OCI-LY7 (cell line): ENCODE measurements at regions not wholly inside any gene's neighbourhood (a gene's known extent, or its start where the extent isn't known, plus 50 kb on each side); places are given as distances from the start of the nearest gene placed in this dataset.

Experiments
- BruUV-seq: library from RNA; stranded (reverse); fragments of 400-500 nt; replicated peaks from 2 replicates; lab custom pipeline; 2021; lab: Mats Ljungman, UMichigan
- CTCF ChIA-PET: fragments of 300-600 bp; sonication (Branson Sonifier 250); formaldehyde crosslinking; loops from one replicate; lab custom pipeline; 2022; ENCODE audit warnings: antibody characterized with exemption; ENCODE audit not compliant: unreplicated experiment; lab: Charles Lee
- POLR2A ChIA-PET: fragments of 300-600 bp; sonication (Branson Sonifier 250); formaldehyde crosslinking; loops from one replicate; lab custom pipeline; 2022; ENCODE audit warnings: antibody characterized with exemption; lab: Charles Lee
- DNase-seq: peaks from one replicate; pipeline ENCODE4 v3.0.0-alpha.2; 2015; ENCODE audit warnings: low spot score
- H2AFZ ChIP-seq: fragments of 200-600 bp; sonication (generic), shearing (Covaris generic); 2 replicates; pipeline ENCODE4 v1.6.1; 2014; ENCODE audit warnings: mild to moderate bottlenecking, antibody characterized with exemption, low read length, moderate library complexity
- H3K27ac ChIP-seq: fragments of 200-600 bp; sonication (generic); 2 replicates; pipeline ENCODE4 v1.5.1; 2014; ENCODE audit warnings: mixed run types, low read depth, mild to moderate bottlenecking, moderate library complexity, low read length, inconsistent platforms; ENCODE audit not compliant: poor library complexity, severe bottlenecking
- H3K36me3 ChIP-seq: fragments of 200-600 bp; sonication (generic); 2 replicates; pipeline ENCODE4 v1.6.1; 2014; ENCODE audit warnings: mild to moderate bottlenecking, antibody characterized with exemption, low read length, moderate library complexity, mixed read lengths; ENCODE audit not compliant: insufficient read depth
- H3K4me1 ChIP-seq: fragments of 200-600 bp; sonication (generic); 2 replicates; pipeline ENCODE4 v1.5.1; 2014; ENCODE audit warnings: mild to moderate bottlenecking, low read length; ENCODE audit not compliant: insufficient read depth, poor library complexity, severe bottlenecking
- H3K4me2 ChIP-seq: fragments of 200-600 bp; sonication (generic); 2 replicates; pipeline ENCODE4 v1.6.1; 2014; ENCODE audit warnings: mild to moderate bottlenecking, low read length
- H3K4me3 ChIP-seq: fragments of 200-600 bp; sonication (generic); 2 replicates; pipeline ENCODE4 v1.5.1; 2014; ENCODE audit warnings: mild to moderate bottlenecking, low read depth, low read length; ENCODE audit not compliant: poor library complexity, severe bottlenecking
- H3K79me2 ChIP-seq: fragments of 200-600 bp; sonication (generic); 2 replicates; pipeline ENCODE4 v1.6.1; 2016; ENCODE audit warnings: low read depth, mild to moderate bottlenecking, low read length, moderate library complexity, mixed read lengths; ENCODE audit not compliant: insufficient read depth
- H3K9me2 ChIP-seq: fragments of 200-600 bp; sonication (generic); 2 replicates; pipeline ENCODE4 v1.6.1; 2016; ENCODE audit warnings: mild to moderate bottlenecking, low read length, mixed read lengths; ENCODE audit not compliant: insufficient read depth
- H3K9me3 ChIP-seq: fragments of 200-600 bp; sonication (generic); 2 replicates; pipeline ENCODE4 v1.6.1; 2014; ENCODE audit warnings: mild to moderate bottlenecking, mixed run types, low read length, mixed read lengths
- H4K20me1 ChIP-seq: fragments of 200-600 bp; sonication (generic); 2 replicates; pipeline ENCODE4 v1.6.1; 2014; ENCODE audit warnings: mild to moderate bottlenecking, antibody characterized with exemption, low read length, moderate library complexity, mixed read lengths; ENCODE audit not compliant: insufficient read depth
- EZH2phosphoT487 ChIP-seq: fragments of 200-600 bp; sonication (generic); IDR thresholded peaks from 2 replicates; pipeline ENCODE4 v1.6.1; 2018; ENCODE audit warnings: low read depth, borderline replicate concordance, mild to moderate bottlenecking, mixed run types, antibody characterized with exemption, low read length, moderate library complexity, mixed read lengths
- intact Hi-C: fragments of 100-400 bp; cut with micrococcal nuclease; formaldehyde crosslinking; loops from one replicate; pipeline ENCODE4 v1.10.0; 2022; ENCODE audit not compliant: unreplicated experiment
- TF ChIP-seq, protein P1 (sequence below): fragments of 200-600 bp; sonication (generic); conservative IDR thresholded peaks from 2 replicates; pipeline ENCODE4 v1.5.1; 2014; ENCODE audit warnings: mild to moderate bottlenecking, antibody characterized with exemption, low read length, moderate library complexity, mixed read lengths

DNA sequence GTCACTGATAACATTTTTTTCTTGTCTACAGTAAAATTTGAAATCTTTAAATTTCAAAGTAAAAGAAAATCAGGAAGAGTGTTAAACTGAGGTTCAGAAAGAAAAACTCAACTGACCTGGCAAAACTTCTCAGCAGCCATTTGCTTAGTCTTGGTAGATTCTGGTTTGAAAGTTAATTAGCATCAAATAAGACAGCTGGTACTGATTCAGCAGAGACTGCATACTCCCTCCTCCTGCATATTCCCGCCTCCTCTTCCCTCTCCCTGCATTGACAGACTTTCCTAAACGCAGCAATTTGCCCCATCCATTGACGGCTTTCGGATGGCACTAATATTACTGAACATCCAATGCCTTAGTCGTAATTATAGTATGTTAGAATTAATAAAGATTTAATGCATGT is 520.8 kb downstream of the FLRT2 start:
- Histone ChIP-seq H4K20me1 (no peaks in the 10 kb centered on the region), H2AFZ (no peak overlapping the region), H3K4me3 (no peak overlapping the region), H3K9me3 (no peaks in the 10 kb centered on the region), H3K27ac (no peak overlapping the region), H3K36me3 (no peaks in the 10 kb centered on the region), H3K9me2 (no peaks in the 10 kb centered on the region), H3K79me2 (no peaks in the 10 kb centered on the region), H3K4me1 (no peaks in the 10 kb centered on the region), H3K4me2 (no peak overlapping the region)
- ChIA-PET CTCF (no interaction called here), POLR2A (no interaction called here)
- BruUV-seq = no TSS peak
- DNase-seq = no peak
- no peak for TF ChIP-seq EZH2phosphoT487
- TF ChIP-seq, protein P1, sequence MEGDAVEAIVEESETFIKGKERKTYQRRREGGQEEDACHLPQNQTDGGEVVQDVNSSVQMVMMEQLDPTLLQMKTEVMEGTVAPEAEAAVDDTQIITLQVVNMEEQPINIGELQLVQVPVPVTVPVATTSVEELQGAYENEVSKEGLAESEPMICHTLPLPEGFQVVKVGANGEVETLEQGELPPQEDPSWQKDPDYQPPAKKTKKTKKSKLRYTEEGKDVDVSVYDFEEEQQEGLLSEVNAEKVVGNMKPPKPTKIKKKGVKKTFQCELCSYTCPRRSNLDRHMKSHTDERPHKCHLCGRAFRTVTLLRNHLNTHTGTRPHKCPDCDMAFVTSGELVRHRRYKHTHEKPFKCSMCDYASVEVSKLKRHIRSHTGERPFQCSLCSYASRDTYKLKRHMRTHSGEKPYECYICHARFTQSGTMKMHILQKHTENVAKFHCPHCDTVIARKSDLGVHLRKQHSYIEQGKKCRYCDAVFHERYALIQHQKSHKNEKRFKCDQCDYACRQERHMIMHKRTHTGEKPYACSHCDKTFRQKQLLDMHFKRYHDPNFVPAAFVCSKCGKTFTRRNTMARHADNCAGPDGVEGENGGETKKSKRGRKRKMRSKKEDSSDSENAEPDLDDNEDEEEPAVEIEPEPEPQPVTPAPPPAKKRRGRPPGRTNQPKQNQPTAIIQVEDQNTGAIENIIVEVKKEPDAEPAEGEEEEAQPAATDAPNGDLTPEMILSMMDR = no peak
- intact Hi-C loops = no loop called here

DNA sequence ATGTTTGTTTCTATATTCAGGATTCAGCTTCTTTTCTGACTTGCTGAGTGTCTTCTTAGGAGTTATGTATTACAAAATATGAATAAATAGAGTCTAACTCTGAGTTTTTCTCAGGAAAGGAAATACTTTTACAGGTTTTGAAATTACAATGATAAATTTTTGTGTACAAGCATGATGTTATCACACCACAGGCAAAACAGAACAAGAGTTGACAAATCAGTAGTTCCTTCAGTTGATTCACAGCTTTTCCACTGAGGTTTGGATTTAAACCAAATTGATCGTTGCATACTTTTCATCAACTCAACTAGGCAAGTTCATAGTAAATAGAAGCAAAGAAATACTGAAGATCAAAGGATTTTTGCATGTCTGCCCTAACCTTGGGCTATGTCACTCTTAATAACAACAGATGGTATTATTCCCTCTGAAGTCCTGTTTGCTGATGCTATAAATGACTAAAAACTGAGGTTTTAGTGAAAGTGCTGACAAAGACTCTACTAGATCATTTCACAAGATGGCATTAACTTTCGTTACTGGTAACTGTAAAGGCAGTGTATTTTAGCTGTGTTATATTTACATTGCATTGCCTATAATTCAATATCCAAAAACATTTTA is 520.2 kb downstream of the FLRT2 start:
- no peak overlapping the region for H3K27ac ChIP-seq
- no peak overlapping the region for H3K4me3 ChIP-seq
- ChIA-PET POLR2A (no interaction called here), CTCF (interaction anchor here (1.1 kb wide), 1 partner anchor 14 kb away, joined by 3 read pairs; no protein-coding TSS in a partner anchor)
- H3K9me3 ChIP-seq = no peaks in the 10 kb centered on the region
- no peaks in the 10 kb centered on the region for H3K79me2 ChIP-seq
- no peak for TF ChIP-seq EZH2phosphoT487
- TF ChIP-seq, protein P1 = no peak
- no peaks in the 10 kb centered on the region for H3K4me1 ChIP-seq
- no peaks in the 10 kb centered on the region for H3K9me2 ChIP-seq
- no peak overlapping the region for H3K4me2 ChIP-seq
- no peak overlapping the region for H2AFZ ChIP-seq
- no peaks in the 10 kb centered on the region for H3K36me3 ChIP-seq
- no peaks in the 10 kb centered on the region for H4K20me1 ChIP-seq
- BruUV-seq = no TSS peak
- no peak for DNase-seq
- intact Hi-C loops = no loop called here

DNA sequence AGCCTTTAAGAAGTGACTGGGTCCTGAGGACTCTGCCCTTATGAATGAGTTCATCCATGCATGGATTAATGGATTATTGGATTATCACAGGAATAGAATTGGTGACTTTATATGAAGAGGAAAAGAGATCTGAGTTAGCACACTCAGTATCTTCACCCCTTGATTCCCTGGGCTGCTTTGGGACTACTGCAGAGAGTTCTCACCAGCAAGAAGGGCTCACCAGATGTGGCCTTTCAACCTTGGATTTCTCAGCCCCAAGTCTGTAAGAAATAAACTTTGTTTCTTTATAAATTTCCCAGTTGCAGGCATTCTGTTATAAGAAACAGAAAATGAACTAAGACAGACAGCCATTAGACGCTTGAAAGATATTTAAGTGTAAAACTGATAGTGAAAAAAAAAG is 509.2 kb downstream of the FLRT2 start:
- DNase-seq = no peak
- Histone ChIP-seq H3K27ac (no peak overlapping the region), H3K4me3 (no peak overlapping the region), H3K36me3 (no peaks in the 10 kb centered on the region), H2AFZ (no peak overlapping the region), H3K9me2 (no peaks in the 10 kb centered on the region), H3K4me1 (no peaks in the 10 kb centered on the region), H3K9me3 (no peaks in the 10 kb centered on the region), H3K4me2 (no peak overlapping the region), H4K20me1 (no peaks in the 10 kb centered on the region), H3K79me2 (no peaks in the 10 kb centered on the region)
- TF ChIP-seq EZH2phosphoT487 = no peak
- TF ChIP-seq, protein P1 = no peak
- ChIA-PET CTCF (no interaction called here), POLR2A (no interaction called here)
- intact Hi-C loops = no loop called here
- BruUV-seq = no TSS peak
